Liver (tissue), 8 donors: ENCODE measurements at regions not wholly inside any gene's neighbourhood (a gene's known extent, or its start where the extent isn't known, plus 50 kb on each side); places are given as distances from the start of the nearest gene placed in this dataset.

Experiments used
- DNase-seq: peaks from one replicate; pipeline ENCODE4 v3.0.0-alpha.2; 2017; ENCODE audit warnings: low spot score
- H3K27ac ChIP-seq, 2 donors: one replicate each; pipeline ENCODE4 v1.7.0; 2013; ENCODE audit warnings: inconsistent platforms in 2 of 2, low read length in 2 of 2, control low read depth in 1 of 2, low read depth in 1 of 2, mild to moderate bottlenecking in 1 of 2
- H3K27me3 ChIP-seq, 4 donors: one replicate each; pipeline versions ENCODE4 v1.6.1 to v1.7.0; 2013; ENCODE audit warnings: low read length in 3 of 4, inconsistent platforms in 1 of 4, mild to moderate bottlenecking in 1 of 4, moderate library complexity in 1 of 4; ENCODE audit not compliant: control insufficient read depth in 4 of 4, insufficient read depth in 4 of 4
- H3K36me3 ChIP-seq, 4 donors: one replicate each; pipeline versions ENCODE4 v1.6.1 to v1.7.0; 2013; ENCODE audit warnings: low read length in 3 of 4, mild to moderate bottlenecking in 3 of 4, low read depth in 1 of 4, moderate library complexity in 1 of 4; ENCODE audit not compliant: control insufficient read depth in 4 of 4, insufficient read depth in 3 of 4
- H3K4me1 ChIP-seq, 4 donors: one replicate each; pipeline versions ENCODE4 v1.6.1 to v1.7.0; 2013; ENCODE audit warnings: low read length in 3 of 4, mild to moderate bottlenecking in 3 of 4, moderate library complexity in 1 of 4; ENCODE audit not compliant: control insufficient read depth in 4 of 4, insufficient read depth in 4 of 4
- H3K4me3 ChIP-seq, 3 donors: one replicate each; pipeline versions ENCODE4 v1.6.1 to v1.7.0; 2013; ENCODE audit warnings: low read length in 3 of 3, control low read depth in 1 of 3, low read depth in 1 of 3, mild to moderate bottlenecking in 1 of 3
- H3K9ac ChIP-seq, 2 donors: one replicate each; pipeline ENCODE4 v1.7.0; 2013; ENCODE audit warnings: low read length in 2 of 2, mild to moderate bottlenecking in 2 of 2, moderate library complexity in 2 of 2, control low read depth in 1 of 2, low read depth in 1 of 2
- H3K9me3 ChIP-seq, 4 donors: one replicate each; pipeline versions ENCODE4 v1.6.1 to v1.7.0; 2013; ENCODE audit warnings: low read length in 3 of 4; ENCODE audit not compliant: control insufficient read depth in 4 of 4
- ATF3 ChIP-seq: IDR thresholded peaks from 2 replicates; pipeline ENCODE4 v1.6.1; 2016; ENCODE audit warnings: antibody characterized with exemption
- CTCF ChIP-seq: fragments of 150-350 bp; IDR thresholded peaks from 2 replicates; pipeline ENCODE4 v1.5.1; 2017; ENCODE audit warnings: improper control_type of control experiment, low read depth, low read length; ENCODE audit not compliant: missing input control
- EGR1 ChIP-seq, 2 donors: IDR thresholded peaks; 2 replicates each; pipeline ENCODE4 v1.6.1; 2016 to 2018; ENCODE audit warnings: antibody characterized with exemption in 2 of 2, low read depth in 2 of 2
- FOXA1 ChIP-seq: IDR thresholded peaks from 2 replicates; pipeline ENCODE4 v1.6.1; 2016; ENCODE audit warnings: antibody characterized with exemption
- FOXA2 ChIP-seq: IDR thresholded peaks from 2 replicates; pipeline ENCODE4 v1.6.1; 2016; ENCODE audit warnings: antibody characterized with exemption
- GABPA ChIP-seq, 2 donors: IDR thresholded peaks in 1 of 2; conservative IDR thresholded peaks in 1 of 2; 2 replicates each; pipeline ENCODE4 v1.6.1; 2016; ENCODE audit warnings: antibody characterized with exemption in 2 of 2, mild to moderate bottlenecking in 1 of 2, moderate library complexity in 1 of 2
- HNF4A ChIP-seq, 2 donors: conservative IDR thresholded peaks; 2 replicates each; pipeline ENCODE4 v1.6.1; 2016; ENCODE audit warnings: antibody characterized with exemption in 2 of 2, mild to moderate bottlenecking in 2 of 2
- HNF4G ChIP-seq: IDR thresholded peaks from 2 replicates; pipeline ENCODE4 v1.6.1; 2016; ENCODE audit warnings: antibody characterized with exemption
- JUND ChIP-seq, 2 donors: IDR thresholded peaks; 2 replicates each; pipeline ENCODE4 v1.6.1; 2016; ENCODE audit warnings: antibody characterized with exemption in 2 of 2
- MAX ChIP-seq: IDR thresholded peaks from 2 replicates; pipeline ENCODE4 v1.6.1; 2016; ENCODE audit warnings: antibody characterized with exemption
- NR2F2 ChIP-seq: IDR thresholded peaks from 2 replicates; pipeline ENCODE4 v1.6.1; 2016; ENCODE audit warnings: antibody characterized with exemption
- RAD21 ChIP-seq, 2 donors: IDR thresholded peaks; 2 replicates each; pipeline ENCODE4 v1.6.1; 2016; ENCODE audit warnings: antibody characterized with exemption in 2 of 2, mild to moderate bottlenecking in 2 of 2
- REST ChIP-seq: IDR thresholded peaks from 2 replicates; pipeline ENCODE4 v1.6.1; 2016; ENCODE audit warnings: antibody characterized with exemption, mild to moderate bottlenecking
- RXRA ChIP-seq, 2 donors: IDR thresholded peaks; 2 replicates each; pipeline ENCODE4 v1.6.1; 2017 to 2018; ENCODE audit warnings: antibody characterized with exemption in 2 of 2, mild to moderate bottlenecking in 1 of 2
- SP1 ChIP-seq: IDR thresholded peaks from 2 replicates; pipeline ENCODE4 v1.6.1; 2018; ENCODE audit warnings: antibody characterized with exemption, mild to moderate bottlenecking
- TAF1 ChIP-seq: conservative IDR thresholded peaks from 2 replicates; pipeline ENCODE4 v1.6.1; 2016; ENCODE audit warnings: antibody characterized with exemption, mild to moderate bottlenecking
- YY1 ChIP-seq: IDR thresholded peaks from 2 replicates; pipeline ENCODE4 v1.6.1; 2016; ENCODE audit warnings: antibody characterized with exemption, mild to moderate bottlenecking
- ZBTB33 ChIP-seq: IDR thresholded peaks from 2 replicates; pipeline ENCODE4 v1.6.1; 2016; ENCODE audit warnings: antibody characterized with exemption
- WGBS: extraction: QIAGEN DNeasy Blood & Tissue Kit; methylation state at CpG from one replicate; pipeline ENCODE4 v1.1.7; 2013; 5-methylcytosine and 5-hydroxymethylcytosine counted together
- donor health status: healthy.
- donor health status: healthy.
- donor health status: healthy.
- donor health status: healthy.
- donor health status: healthy.

GRCh38 chr14:27222671-27223070 is 624.8 kb upstream of the NOVA1 start:
- Histone ChIP-seq H3K36me3 (no peaks in the 10 kb centered on the region), H3K4me3 (no peak overlapping the region), H3K27ac (no peak overlapping the region), H3K9ac (no peak overlapping the region), H3K4me1 (no peaks in the 10 kb centered on the region), H3K27me3 (no peaks in the 10 kb centered on the region), H3K9me3 (peaks cover 0 to 4% (median 3%) of the 10 kb centered on the region in 4 donors)
- 73% methylated on average over 2 of the region's 2 CpGs for WGBS
- no peak for TF ChIP-seq REST
- no peak for TF ChIP-seq RXRA (IDR thresholded peaks at IDR 0.05)
- no peak for TF ChIP-seq SP1
- TF ChIP-seq HNF4G, result no peak
- TF ChIP-seq MAX, result no peak
- TF ChIP-seq ZBTB33, result no peak
- no peak for TF ChIP-seq NR2F2
- TF ChIP-seq FOXA1, result no peak
- TF ChIP-seq JUND (IDR thresholded peaks at IDR 0.05), result no peak
- TF ChIP-seq YY1, result no peak
- TF ChIP-seq ATF3, result no peak
- TF ChIP-seq HNF4A (conservative IDR thresholded peaks at IDR 0.05), result no peak
- TF ChIP-seq TAF1, result no peak
- no peak for TF ChIP-seq CTCF
- no peak for TF ChIP-seq GABPA (IDR thresholded peaks at IDR 0.05 in 1 of 2, conservative IDR thresholded peaks at IDR 0.05 in 1 of 2)
- TF ChIP-seq FOXA2, result no peak
- no peak for TF ChIP-seq EGR1 (IDR thresholded peaks at IDR 0.05; ENCODE audit: low read depth in 2 of 2)
- no peak for TF ChIP-seq RAD21 (IDR thresholded peaks at IDR 0.05)
- no peak for DNase-seq

GRCh38 chr14:27223906-27224305 is 626.1 kb upstream of the NOVA1 start:
- no peaks in the 10 kb centered on the region for H3K36me3 ChIP-seq
- H3K9me3 ChIP-seq, result peaks cover 0 to 4% (median 2%) of the 10 kb centered on the region in 4 donors
- H3K27ac ChIP-seq, result no peak overlapping the region
- H3K4me1 ChIP-seq, result no peaks in the 10 kb centered on the region
- H3K9ac ChIP-seq, result no peak overlapping the region
- H3K27me3 ChIP-seq, result no peaks in the 10 kb centered on the region
- no peak for TF ChIP-seq HNF4A (conservative IDR thresholded peaks at IDR 0.05)
- no peak for TF ChIP-seq RXRA (IDR thresholded peaks at IDR 0.05)
- no peak for TF ChIP-seq FOXA1
- no peak for TF ChIP-seq SP1
- TF ChIP-seq RAD21 (IDR thresholded peaks at IDR 0.05), result no peak
- no peak for TF ChIP-seq HNF4G
- no peak for TF ChIP-seq FOXA2
- TF ChIP-seq TAF1, result no peak
- TF ChIP-seq YY1, result no peak
- no peak for TF ChIP-seq ZBTB33
- no peak for TF ChIP-seq MAX
- TF ChIP-seq CTCF, result no peak
- TF ChIP-seq JUND (IDR thresholded peaks at IDR 0.05), result no peak
- H3K4me3 ChIP-seq, result no peak overlapping the region
- DNase-seq, result no peak
